Stimulated activated naive CD8-positive, alpha-beta T cell treated with anti-CD3 and anti-CD28 coated beads, Interleukin-15, Interleukin-2, amounts not matched to agents 100 ng/mL and 50 ng/mL, for 24 hours (primary cell): ENCODE measurements at regions not wholly inside any gene's neighbourhood (a gene's known extent, or its start where the extent isn't known, plus 50 kb on each side); places are given as distances from the start of the nearest gene placed in this dataset.

Experiments
- H3K27ac Mint-ChIP-seq: one replicate; pipeline ENCODE4 v1.8.0; 2021; ENCODE audit warnings: mild to moderate bottlenecking, mixed read lengths
- H3K27me3 Mint-ChIP-seq: one replicate; pipeline ENCODE4 v1.8.0; 2021; ENCODE audit warnings: mixed read lengths
- H3K36me3 Mint-ChIP-seq: one replicate; pipeline ENCODE4 v1.8.0; 2021; ENCODE audit warnings: low read depth, mixed read lengths
- H3K4me1 Mint-ChIP-seq: one replicate; pipeline ENCODE4 v1.8.0; 2021; ENCODE audit warnings: low read depth, mixed read lengths
- H3K4me3 Mint-ChIP-seq: one replicate; pipeline ENCODE4 v1.8.0; 2021; ENCODE audit warnings: mild to moderate bottlenecking, mixed read lengths
- H3K9me3 Mint-ChIP-seq: one replicate; pipeline ENCODE4 v1.8.0; 2021; ENCODE audit warnings: mixed read lengths

GRCh38 chr1:201717286-201717685 lies 111.7 kb upstream of the IPO9 start:
- H3K27me3 Mint-ChIP-seq: no peaks in the 10 kb centered on the region

GRCh38 chr1:201718346-201719202 lies 110.4 kb upstream of the IPO9 start:
- peaks cover 7% of the 10 kb centered on the region for H3K4me1 Mint-ChIP-seq
- H3K27me3 Mint-ChIP-seq: no peaks in the 10 kb centered on the region
- no peaks in the 10 kb centered on the region for H3K9me3 Mint-ChIP-seq
- H3K4me3 Mint-ChIP-seq: no peak overlapping the region
- H3K27ac Mint-ChIP-seq: no peak overlapping the region
- no peaks in the 10 kb centered on the region for H3K36me3 Mint-ChIP-seq

More at GRCh38 chr1:201717286-201717685, 111.7 kb upstream of the IPO9 start:
- H3K9me3 Mint-ChIP-seq: no peaks in the 10 kb centered on the region
- peaks cover 7% of the 10 kb centered on the region for H3K4me1 Mint-ChIP-seq
- H3K4me3 Mint-ChIP-seq: no peak overlapping the region
- H3K27ac Mint-ChIP-seq: no peak overlapping the region
- no peaks in the 10 kb centered on the region for H3K36me3 Mint-ChIP-seq

- Mint-ChIP-seq H3K9me3 (no peaks in the 10 kb centered on the region), H3K27me3 (no peaks in the 10 kb centered on the region), H3K4me1 (peaks cover 7% of the 10 kb centered on the region), H3K36me3 (no peaks in the 10 kb centered on the region), H3K4me3 (no peak overlapping the region), H3K27ac (no peak overlapping the region)
Observed at GRCh38 chr1:201719812-201720521, 109.0 kb upstream of the IPO9 start.

- Mint-ChIP-seq H3K9me3 (no peaks in the 10 kb centered on the region), H3K4me3 (no peak overlapping the region), H3K36me3 (no peaks in the 10 kb centered on the region), H3K4me1 (peaks cover 7% of the 10 kb centered on the region), H3K27ac (no peak overlapping the region), H3K27me3 (no peaks in the 10 kb centered on the region)
Observed at GRCh38 chr1:201720522-201720844, 108.5 kb upstream of the IPO9 start.

GRCh38 chr1:201721082-201722049 lies 107.6 kb upstream of the IPO9 start:
- no peaks in the 10 kb centered on the region for H3K4me1 Mint-ChIP-seq
- no peak overlapping the region for H3K27ac Mint-ChIP-seq
- H3K4me3 Mint-ChIP-seq: no peak overlapping the region
- no peaks in the 10 kb centered on the region for H3K27me3 Mint-ChIP-seq
- no peaks in the 10 kb centered on the region for H3K36me3 Mint-ChIP-seq
- H3K9me3 Mint-ChIP-seq: no peaks in the 10 kb centered on the region

GRCh38 chr1:201724039-201724765 lies 104.8 kb upstream of the IPO9 start:
- H3K36me3 Mint-ChIP-seq: no peaks in the 10 kb centered on the region
- no peaks in the 10 kb centered on the region for H3K9me3 Mint-ChIP-seq
- H3K27ac Mint-ChIP-seq: no peak overlapping the region
- no peaks in the 10 kb centered on the region for H3K27me3 Mint-ChIP-seq
- no peaks in the 10 kb centered on the region for H3K4me1 Mint-ChIP-seq
- H3K4me3 Mint-ChIP-seq: no peak overlapping the region

GRCh38 chr1:201724766-201725118 lies 104.2 kb upstream of the IPO9 start:
- no peaks in the 10 kb centered on the region for H3K9me3 Mint-ChIP-seq
- H3K36me3 Mint-ChIP-seq: no peaks in the 10 kb centered on the region
- no peaks in the 10 kb centered on the region for H3K27me3 Mint-ChIP-seq
- no peak overlapping the region for H3K27ac Mint-ChIP-seq
- H3K4me1 Mint-ChIP-seq: no peaks in the 10 kb centered on the region
- no peak overlapping the region for H3K4me3 Mint-ChIP-seq

GRCh38 chr1:201726700-201727099 lies 102.3 kb upstream of the IPO9 start:
- Mint-ChIP-seq H3K27ac (no peak overlapping the region), H3K9me3 (no peaks in the 10 kb centered on the region), H3K36me3 (no peaks in the 10 kb centered on the region), H3K4me3 (no peak overlapping the region), H3K4me1 (no peaks in the 10 kb centered on the region), H3K27me3 (no peaks in the 10 kb centered on the region)

GRCh38 chr1:201728731-201729130 lies 100.2 kb upstream of the IPO9 start:
- Mint-ChIP-seq H3K4me1 (no peaks in the 10 kb centered on the region), H3K27ac (no peak overlapping the region), H3K9me3 (no peaks in the 10 kb centered on the region), H3K27me3 (no peaks in the 10 kb centered on the region), H3K36me3 (no peaks in the 10 kb centered on the region), H3K4me3 (no peak overlapping the region)

- no peaks in the 10 kb centered on the region for H3K4me1 Mint-ChIP-seq
- H3K9me3 Mint-ChIP-seq: no peaks in the 10 kb centered on the region
- H3K27me3 Mint-ChIP-seq: no peaks in the 10 kb centered on the region
- no peak overlapping the region for H3K4me3 Mint-ChIP-seq
- H3K27ac Mint-ChIP-seq: no peak overlapping the region
- no peaks in the 10 kb centered on the region for H3K36me3 Mint-ChIP-seq
Observed at GRCh38 chr1:201729973-201730608, 98.9 kb upstream of the IPO9 start.

- Mint-ChIP-seq H3K4me1 (no peaks in the 10 kb centered on the region), H3K27ac (no peak overlapping the region), H3K4me3 (no peak overlapping the region), H3K9me3 (no peaks in the 10 kb centered on the region), H3K27me3 (no peaks in the 10 kb centered on the region), H3K36me3 (no peaks in the 10 kb centered on the region)
Observed at GRCh38 chr1:201730611-201731010, 98.3 kb upstream of the IPO9 start.

- Mint-ChIP-seq H3K27me3 (no peaks in the 10 kb centered on the region), H3K9me3 (no peaks in the 10 kb centered on the region), H3K36me3 (no peaks in the 10 kb centered on the region), H3K4me3 (no peak overlapping the region), H3K27ac (no peak overlapping the region), H3K4me1 (no peaks in the 10 kb centered on the region)
Observed at GRCh38 chr1:201731142-201731541, 97.8 kb upstream of the IPO9 start.

- H3K36me3 Mint-ChIP-seq: no peaks in the 10 kb centered on the region
- no peak overlapping the region for H3K27ac Mint-ChIP-seq
- H3K9me3 Mint-ChIP-seq: no peaks in the 10 kb centered on the region
- no peaks in the 10 kb centered on the region for H3K4me1 Mint-ChIP-seq
- H3K27me3 Mint-ChIP-seq: no peaks in the 10 kb centered on the region
- no peak overlapping the region for H3K4me3 Mint-ChIP-seq
Observed at GRCh38 chr1:201731592-201731991, 97.4 kb upstream of the IPO9 start.

- no peaks in the 10 kb centered on the region for H3K4me1 Mint-ChIP-seq
Observed at GRCh38 chr1:201732351-201732750, 96.6 kb upstream of the IPO9 start.

More at GRCh38 chr1:201732351-201732750, 96.6 kb upstream of the IPO9 start:
- Mint-ChIP-seq H3K9me3 (no peaks in the 10 kb centered on the region), H3K27me3 (no peaks in the 10 kb centered on the region), H3K4me3 (no peak overlapping the region), H3K27ac (no peak overlapping the region), H3K36me3 (no peaks in the 10 kb centered on the region)
